Esophagus mucosa (tissue), 1 donor: ENCODE measurements at regions not wholly inside any gene's neighbourhood (a gene's known extent, or its start where the extent isn't known, plus 50 kb on each side); places are given as distances from the start of the nearest gene placed in this dataset.

Experiments
- ATAC-seq: fragments of 200-7000 bp; cut with Tn5 transposase; one replicate; pipeline ENCODE4 v1.9.1; 2020
- donor health status: DM: yes; HTN: yes; CAD: no.

DNA sequence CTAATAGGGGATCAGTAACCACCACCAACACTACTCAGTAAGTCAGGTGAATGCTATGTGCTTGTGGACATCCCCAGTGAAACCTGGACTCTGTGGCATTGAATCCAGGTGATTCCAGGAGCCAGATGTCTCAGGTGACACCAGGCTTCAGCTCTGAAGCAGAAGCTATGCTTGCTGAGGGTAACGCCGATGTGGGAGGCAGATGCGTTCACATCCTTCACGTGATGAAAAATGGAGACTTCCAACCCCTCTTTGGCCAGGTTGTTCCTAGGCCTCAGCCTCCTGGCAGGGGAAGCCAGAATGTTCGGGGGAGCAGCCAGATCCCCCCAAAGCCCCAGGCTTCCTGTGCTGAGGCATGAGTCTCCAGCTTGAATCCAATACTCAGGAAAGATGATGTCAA is 209.8 kb upstream of the PDE10A start:
- ATAC-seq = no peak

- no peak for ATAC-seq
Observed at GRCh38 chr6:165872311-165872710, 209.3 kb upstream of the PDE10A start.

DNA sequence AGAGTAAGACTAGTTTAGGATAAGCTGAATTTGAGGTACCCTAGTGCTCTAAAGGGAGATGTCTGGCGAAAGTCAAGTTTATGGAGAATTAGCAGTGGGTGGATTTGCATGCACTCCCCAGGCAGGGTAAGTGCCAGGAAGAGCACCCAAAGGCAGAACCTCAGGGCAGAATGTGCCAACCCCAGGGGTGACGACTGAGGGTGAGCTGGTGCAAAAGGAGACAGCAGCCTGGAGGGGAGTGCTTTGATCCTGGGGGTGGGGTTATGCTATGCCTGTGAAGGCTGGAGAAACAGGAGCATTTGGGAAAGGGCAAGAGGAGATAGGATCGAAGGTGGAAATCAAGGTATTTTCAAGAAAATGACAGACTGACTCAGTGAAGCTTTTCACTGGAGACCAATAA is 208.5 kb upstream of the PDE10A start:
- ATAC-seq = no peak

DNA sequence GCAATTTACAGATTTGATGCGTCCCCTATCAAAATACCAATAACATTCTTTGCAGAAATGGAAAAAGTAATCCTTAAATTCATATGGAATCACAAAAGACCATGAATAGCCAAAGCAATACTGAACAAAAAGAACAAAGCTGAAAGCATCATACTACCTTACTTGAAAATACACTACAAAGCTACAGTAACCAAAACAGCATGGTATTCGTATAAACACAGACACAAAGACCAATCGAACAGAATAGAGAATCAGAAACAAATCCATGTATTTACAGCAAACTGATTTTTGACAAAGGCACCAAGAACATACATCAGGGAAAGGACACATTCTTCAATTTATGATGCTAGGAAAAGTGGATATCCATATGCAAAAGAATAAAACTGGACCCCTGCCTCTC is 206.5 kb upstream of the PDE10A start:
- no peak for ATAC-seq

- no peak for ATAC-seq
Observed at GRCh38 chr6:165864925-165865324, 201.9 kb upstream of the PDE10A start.

DNA sequence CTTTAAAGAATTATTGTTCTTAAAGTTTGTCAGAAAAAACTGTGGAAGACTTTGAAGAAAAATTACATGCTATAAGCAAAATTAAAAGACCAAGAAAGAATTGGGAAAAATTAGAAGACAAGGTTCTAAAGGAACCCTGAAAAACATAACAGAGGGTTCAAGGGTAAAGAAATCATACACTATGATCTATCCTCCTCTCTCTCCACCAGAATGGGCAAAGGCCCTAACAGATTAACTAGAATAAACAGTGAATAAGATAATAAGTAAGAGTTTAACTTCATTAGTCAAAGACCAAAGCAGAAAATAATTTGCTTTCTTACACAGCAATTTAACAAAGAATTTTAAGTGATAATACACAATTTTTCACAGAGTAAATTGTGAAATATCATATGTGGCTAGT is 201.2 kb upstream of the PDE10A start:
- no peak for ATAC-seq

DNA sequence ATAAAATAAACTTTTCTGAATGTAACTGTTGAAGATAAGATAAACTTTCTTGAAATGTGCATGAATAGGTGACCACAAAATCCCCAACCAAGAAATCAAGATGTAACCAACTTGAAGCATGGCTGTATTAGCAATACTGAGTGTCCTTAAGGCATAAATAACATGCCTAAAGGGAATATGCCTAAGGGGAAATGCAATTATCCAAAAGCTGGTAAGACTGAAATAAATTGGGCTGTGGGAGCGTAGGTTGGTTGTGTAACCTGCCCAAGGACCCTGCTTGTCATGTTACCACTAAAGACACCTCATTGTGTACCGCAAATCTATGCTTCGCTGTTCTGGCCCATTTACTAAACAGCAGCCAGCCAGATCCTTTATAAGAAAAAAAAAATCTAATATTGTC is 200.8 kb upstream of the PDE10A start:
- ATAC-seq = no peak

- no peak for ATAC-seq
Observed at GRCh38 chr6:165862813-165863212, 199.8 kb upstream of the PDE10A start.

- ATAC-seq = no peak
Observed at GRCh38 chr6:165861226-165861625, 198.2 kb upstream of the PDE10A start.

DNA sequence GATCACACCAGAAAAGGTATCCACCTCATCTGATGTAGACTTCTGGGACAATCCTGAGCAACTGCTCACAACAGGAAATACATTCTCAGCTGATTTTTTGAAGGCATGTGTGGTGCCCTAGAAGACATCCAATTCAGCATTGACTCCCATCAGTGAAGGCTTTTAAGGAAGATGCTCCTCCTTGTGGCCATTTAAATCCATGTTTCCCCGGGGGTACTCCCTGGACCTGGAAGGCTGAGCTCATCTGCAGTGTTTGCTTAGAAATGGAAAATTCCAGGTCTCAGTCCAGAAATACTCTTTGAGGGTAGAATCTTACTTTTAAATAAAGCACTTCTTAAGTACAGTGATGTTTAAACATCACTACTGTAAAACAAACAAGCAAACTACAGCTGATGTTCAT is 195.5 kb upstream of the PDE10A start:
- no peak for ATAC-seq

DNA sequence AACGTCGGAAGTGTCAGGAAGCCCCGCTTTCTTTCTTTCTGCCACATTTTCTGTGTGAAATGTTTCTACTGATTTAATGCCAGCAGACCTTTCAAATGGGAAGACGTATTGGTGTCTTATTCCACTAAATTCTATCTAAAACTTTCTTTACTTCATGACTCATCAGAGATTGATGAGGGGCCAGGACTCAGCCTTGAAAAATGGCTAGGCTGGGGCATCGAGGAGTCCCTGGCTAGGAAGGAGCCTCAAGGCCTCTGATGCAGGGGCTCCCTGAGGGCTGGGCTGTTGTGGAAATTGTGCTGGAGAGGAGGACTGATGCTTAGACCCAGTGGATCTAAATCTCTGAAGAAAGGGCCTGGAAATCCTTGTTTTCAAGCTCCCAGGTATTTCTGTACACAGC is 192.8 kb upstream of the PDE10A start:
- ATAC-seq = no peak

DNA sequence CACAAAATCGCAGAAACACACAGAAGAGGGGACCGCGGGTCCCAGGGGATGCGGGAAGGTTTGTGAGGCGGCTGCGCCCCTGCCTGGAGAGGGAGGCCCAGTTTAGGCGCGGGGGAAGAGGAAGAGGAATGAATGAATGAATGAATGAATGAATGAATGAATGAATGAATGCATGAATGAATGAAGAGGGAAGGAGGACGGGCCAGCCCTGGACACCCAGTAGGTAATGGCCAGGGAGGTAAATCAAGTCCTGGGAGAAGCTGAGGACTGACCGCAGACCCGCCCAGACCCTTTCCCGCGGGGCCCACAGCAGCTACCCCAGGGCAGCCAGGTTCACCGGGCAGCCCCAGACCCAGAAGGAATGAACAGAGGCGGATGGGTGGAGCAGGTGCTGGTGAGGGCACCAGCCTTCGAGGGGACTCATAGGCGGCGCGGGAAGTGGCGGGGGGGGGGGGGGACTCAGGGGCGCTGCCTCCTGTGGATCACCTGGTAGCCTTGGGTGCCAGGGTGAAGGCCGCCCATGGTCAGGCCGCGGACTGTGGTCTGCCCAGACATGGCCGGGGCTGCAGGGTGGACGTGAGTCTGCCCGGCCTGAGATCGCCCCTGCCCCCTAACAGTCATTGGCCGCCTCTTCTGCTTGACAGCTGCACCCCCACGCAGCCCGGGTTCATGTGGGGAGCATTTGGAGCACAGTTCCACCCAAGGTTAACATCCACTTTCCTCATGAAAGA is 192.0 kb upstream of the PDE10A start:
- ATAC-seq = no peak

- no peak for ATAC-seq
Observed at GRCh38 chr6:165854061-165854862, 191.2 kb upstream of the PDE10A start.

DNA sequence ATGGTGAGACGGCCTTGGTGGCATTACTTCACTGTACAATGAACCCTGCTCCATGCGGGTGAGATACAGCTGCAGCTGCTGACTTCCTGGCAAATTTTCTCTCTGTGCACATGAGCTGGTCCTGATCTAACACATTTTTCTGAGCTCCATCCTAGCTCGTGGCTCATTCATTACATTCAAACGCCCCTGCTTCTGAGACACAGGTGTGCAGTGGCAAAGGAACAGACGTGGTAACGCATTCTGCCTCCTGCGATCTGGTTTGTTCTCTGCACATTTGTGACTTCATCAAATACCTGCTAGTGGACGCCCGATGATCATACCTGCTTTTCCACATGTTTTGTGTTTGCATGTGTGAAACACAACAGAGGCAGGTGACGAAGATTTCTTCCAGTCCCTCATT is 189.6 kb upstream of the PDE10A start:
- no peak for ATAC-seq

DNA sequence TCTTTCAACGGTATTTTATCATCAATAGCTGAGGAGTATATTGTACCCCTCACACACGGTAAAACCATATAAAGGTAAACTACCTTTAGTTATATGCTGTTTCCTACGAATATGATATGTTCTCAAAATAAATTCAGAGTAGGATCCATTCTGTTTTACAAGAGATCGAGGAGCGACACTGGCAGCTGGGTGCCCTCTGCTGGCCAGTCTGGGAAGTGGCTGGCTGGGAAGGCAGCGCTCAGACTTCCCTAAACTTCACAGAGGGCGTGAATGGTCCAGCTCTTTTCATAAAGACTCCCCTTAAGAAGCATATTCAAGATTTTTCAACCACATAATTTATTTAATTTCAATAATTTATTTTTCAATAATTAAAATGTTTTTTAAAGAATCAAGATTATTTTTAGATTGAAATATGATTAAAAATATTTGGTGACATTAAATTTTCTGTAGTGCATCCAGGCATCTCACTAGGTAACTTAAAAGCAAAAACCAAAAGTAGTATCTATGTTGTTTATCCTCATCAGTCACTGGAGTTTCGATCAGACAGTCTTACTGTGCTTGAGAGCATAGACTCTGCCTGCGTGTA is 187.5 kb upstream of the PDE10A start:
- ATAC-seq = peak; percentile 71

DNA sequence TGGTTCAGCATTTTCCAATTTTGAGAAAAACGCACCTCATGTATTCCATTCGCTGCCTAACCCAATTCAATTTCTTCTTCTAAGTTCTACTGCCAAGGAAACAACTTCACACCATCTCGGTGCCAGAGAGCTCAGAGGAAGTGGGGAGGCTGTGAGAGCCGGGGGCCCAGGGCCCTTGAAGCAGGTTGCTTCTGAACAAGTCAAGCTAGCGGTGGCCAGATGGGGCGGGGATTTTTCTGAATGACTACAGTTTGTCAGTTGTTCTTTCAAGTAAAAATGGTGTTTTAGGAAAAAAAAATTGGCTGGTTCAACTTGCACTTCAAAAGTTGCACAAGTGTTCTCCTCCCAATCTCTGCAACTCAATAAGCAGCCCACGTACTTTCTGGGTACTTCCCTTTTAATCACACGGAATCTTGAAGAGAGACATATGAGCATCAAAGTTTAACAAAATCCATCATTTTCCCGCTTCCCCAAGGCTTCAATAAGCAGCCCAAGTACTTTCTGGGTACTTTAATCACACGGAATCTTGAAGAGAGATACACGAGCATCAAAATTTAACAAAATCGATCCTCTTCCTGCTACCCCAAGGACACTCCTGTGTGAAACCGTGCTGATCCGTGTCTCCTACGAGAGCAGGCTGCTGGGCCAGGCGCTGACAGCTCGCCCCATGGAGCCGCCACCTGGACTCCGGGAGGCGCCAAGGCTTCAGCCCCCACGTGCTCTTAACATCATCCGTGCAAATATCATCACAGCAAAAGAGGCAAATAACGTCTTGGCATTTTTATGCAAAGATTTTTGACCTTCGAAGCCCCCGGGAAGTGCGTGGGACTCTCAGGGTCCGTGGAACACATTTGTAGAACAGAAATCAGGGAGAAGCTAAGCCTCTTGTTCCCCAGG is 186.7 kb upstream of the PDE10A start:
- no peak for ATAC-seq

DNA sequence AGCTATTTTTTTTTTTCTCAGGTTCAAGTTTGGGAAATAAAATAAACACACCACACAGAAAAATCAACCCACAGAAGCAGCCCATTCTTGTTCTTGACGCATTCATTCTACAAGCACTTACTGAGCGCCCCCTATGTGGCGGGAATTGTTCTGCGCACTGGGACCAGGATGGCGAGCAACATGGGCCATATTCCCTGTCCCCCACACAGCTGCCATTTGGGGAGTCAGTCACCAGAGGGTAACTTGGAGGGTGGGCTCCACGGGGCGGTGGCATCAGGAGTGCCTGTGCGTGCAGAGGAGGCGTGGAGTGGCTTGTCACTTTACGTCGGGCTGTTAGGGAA is 185.0 kb upstream of the PDE10A start:
- ATAC-seq = no peak

DNA sequence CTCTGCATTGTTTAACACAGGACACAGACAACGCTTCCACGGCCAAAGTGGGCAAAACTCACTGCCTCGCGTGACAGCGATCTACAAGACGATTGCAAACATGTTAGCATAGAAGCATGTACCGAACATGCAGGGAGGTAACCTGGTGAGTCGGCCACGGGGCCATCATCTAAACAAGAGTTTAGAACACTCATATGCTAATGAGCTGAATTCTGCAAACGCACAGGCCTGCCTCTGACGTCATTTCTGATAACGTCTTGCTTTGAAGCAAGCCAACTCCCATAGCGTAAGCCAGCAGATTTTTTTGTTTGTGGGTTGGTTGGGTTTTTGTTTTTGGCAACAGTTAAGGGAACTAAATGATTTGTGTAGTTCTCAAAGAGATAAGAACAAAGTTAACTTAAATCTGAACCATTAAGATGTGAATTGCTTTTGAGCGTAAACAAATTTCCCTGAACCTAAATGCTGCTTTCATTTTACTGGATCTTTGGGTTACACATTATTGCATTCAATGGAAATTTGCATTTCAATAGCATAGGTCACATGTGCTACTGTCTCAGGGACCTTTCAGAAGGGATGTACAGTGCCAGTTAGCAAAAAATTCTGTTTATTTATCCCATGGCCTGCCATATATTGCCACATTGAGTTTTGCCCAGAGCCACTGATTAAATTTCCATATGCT is 184.5 kb upstream of the PDE10A start:
- no peak for ATAC-seq

DNA sequence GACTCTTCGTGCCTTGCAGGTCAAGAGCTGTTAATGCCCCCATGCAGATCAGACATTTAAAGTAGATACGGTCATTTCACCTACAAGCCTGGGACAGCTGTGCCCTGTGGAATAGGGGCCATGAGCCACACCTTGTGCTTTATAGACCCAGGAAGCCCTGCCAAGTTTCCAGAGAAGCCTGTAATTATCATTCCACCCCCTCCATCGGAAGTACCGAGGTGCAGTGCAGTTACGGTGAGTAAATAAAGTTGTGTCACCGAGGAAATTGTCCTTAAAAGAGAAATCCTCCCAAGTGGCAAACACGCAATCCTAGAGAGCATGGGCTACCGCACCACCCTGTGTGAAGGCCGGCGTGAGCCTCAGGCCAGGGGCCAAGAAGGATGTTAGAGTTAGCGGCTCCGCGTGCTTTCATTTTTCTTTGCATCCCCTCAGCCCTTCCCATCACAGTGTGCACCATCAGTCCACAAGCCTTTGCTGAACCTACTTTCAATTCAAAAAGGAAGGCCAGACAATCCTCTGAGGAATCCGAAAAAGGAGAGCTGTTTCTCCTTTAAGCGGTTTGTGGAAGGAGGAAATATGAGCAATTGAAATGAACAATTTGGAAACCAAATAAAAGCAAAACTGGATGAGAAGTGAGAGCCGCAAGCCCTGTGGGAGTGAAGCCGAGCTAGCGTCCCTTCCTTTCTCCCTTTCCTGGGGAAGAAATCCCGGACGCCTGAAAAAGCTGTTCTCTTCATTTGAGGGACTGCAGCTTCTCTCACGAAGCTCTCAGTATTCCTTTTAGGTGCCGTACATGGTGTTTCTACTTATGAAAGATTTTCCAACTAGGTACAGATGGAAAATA is 183.3 kb upstream of the PDE10A start:
- no peak for ATAC-seq

DNA sequence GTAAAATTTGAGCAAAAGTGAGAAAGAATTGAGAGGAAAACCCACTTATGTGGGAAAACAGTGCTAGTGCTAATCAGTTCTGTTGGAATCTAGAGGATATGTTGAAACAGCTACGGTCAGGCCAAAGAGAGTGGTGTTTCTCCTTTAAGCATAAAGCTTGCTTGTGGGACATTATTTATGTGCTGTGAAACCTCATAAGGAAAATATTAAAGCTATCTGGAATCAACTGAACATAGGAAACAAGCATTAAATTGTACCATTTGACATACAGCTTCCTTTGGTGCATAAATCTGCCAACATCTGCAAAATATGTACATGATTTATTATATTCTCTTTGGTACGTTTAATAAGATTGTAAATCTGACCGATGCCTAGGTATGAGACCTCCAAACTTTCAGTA is 182.5 kb upstream of the PDE10A start:
- ATAC-seq = no peak

DNA sequence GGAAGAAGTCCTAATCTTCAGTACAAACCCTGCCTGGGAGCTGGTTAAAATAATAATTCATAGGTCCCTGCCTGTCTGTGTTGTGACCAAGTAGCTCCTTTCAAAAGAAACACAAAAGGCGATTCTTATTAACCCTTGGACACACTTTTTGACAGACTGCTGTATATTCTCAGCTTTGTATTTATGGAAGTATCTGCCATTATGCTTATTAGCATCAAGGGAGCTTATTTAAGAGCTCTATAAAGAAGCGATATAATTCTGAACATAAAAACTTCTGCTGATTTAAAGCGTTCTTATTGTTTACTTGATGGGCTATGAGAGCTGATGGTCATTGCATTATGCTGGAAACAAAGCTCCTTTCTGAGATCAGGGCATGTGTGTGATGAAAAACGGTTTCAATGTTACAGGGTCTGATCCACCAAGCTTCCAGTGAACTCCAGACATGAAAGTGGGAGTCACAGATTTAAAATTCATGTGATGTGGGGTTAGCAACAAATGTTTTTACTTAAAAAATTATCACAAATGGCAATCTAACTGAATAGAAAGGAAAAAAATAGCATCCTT is 181.8 kb upstream of the PDE10A start:
- ATAC-seq = no peak
